GM18508 (cell line): ENCODE measurements at regions not wholly inside any gene's neighbourhood (a gene's known extent, or its start where the extent isn't known, plus 50 kb on each side); places are given as distances from the start of the nearest gene placed in this dataset.

ENCODE experiments used
- ATAC-seq: cut with Tn5 transposase; IDR thresholded peaks from one replicate; pipeline ENCODE4 v1.9.1; 2021; ENCODE audit warnings: moderate number of reproducible peaks; ENCODE audit not compliant: insufficient read depth, unreplicated experiment

GRCh38 chr17:52209507-52209906, 51.0 kb upstream of the CA10 start:
- ATAC-seq: no peak
